HG02642 (cell line): ENCODE measurements at regions not wholly inside any gene's neighbourhood (a gene's known extent, or its start where the extent isn't known, plus 50 kb on each side); places are given as distances from the start of the nearest gene placed in this dataset.
"Not testable (repeated sequence)": the region's sequence is repeated elsewhere in the genome, so short reads cannot be mapped to it uniquely, and the experiment has no call there.

ENCODE experiments used
- ATAC-seq: cut with Tn5 transposase; IDR thresholded peaks from one replicate; pipeline ENCODE4 v1.9.1; 2021; ENCODE audit warnings: mild to moderate bottlenecking; ENCODE audit not compliant: unreplicated experiment, poor library complexity

DNA sequence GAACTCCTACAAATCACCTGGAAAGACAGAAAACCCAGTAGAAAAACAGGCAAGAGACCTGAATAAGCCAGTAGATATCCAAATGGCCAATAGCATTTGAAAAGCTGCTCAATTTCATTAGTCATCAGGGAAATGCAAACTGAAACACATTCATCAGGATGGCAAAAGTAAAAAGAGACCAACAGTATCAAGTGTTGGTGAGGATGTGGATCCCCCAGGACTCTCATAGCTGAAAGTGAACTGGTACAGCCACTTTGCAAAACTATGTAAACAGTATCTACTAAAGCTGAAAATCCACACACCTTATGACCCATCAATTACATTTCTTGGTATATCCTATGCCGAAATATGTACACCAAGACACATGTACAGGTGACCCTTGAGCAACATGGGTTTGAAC is 180.4 kb upstream of the IRF2BP2 start:
- not testable (repeated sequence) for ATAC-seq

GRCh38 chr1:234787011-234787584 is 177.1 kb upstream of the IRF2BP2 start:
- ATAC-seq = not testable (repeated sequence)

- ATAC-seq = not testable (repeated sequence)
Measured at GRCh38 chr1:234785922-234786321, 175.9 kb upstream of the IRF2BP2 start.

- not testable (repeated sequence) for ATAC-seq
Measured at GRCh38 chr1:234785471-234785919, 175.5 kb upstream of the IRF2BP2 start.

DNA sequence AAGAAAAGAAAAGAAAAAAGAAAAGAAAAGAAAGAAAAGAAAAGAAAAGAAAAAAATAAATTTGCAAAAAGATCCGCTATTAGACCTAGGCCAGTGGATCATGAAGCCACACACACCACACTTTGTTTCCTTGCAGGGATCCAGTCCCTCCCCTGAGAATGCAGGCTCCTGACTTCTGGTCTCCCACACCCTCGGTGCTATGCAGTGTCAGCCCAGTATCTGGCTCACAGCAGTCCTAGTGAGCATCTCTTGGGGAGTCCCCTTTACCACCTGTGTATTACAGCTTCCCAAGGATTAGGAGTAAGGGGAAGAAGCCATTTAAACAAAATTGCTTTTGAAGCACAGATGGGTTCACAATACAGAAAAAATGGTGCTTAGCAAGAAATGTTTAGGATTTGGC is 174.1 kb upstream of the IRF2BP2 start:
- ATAC-seq = not testable (repeated sequence)

DNA sequence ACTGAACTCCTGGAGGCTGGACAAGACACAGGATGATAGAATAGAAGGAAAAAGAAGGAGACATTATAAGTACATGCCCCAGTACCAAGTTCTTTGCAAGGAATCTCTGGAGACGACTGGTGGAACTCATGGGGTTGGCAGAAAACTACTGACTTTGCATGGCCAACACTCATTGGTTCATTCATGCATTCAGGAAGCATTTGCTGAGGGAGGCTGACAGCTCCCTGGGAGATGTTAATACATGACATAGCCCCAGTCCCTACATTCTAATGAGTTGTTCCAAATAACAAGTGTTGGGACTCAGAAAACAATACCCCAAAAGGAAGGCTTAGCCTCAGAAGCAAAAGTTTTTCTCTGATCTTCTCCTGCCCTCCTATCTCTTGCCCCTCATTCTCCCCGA is 172.8 kb upstream of the IRF2BP2 start:
- no peak for ATAC-seq

GRCh38 chr1:234782105-234782751 is 172.2 kb upstream of the IRF2BP2 start:
- ATAC-seq = no peak

DNA sequence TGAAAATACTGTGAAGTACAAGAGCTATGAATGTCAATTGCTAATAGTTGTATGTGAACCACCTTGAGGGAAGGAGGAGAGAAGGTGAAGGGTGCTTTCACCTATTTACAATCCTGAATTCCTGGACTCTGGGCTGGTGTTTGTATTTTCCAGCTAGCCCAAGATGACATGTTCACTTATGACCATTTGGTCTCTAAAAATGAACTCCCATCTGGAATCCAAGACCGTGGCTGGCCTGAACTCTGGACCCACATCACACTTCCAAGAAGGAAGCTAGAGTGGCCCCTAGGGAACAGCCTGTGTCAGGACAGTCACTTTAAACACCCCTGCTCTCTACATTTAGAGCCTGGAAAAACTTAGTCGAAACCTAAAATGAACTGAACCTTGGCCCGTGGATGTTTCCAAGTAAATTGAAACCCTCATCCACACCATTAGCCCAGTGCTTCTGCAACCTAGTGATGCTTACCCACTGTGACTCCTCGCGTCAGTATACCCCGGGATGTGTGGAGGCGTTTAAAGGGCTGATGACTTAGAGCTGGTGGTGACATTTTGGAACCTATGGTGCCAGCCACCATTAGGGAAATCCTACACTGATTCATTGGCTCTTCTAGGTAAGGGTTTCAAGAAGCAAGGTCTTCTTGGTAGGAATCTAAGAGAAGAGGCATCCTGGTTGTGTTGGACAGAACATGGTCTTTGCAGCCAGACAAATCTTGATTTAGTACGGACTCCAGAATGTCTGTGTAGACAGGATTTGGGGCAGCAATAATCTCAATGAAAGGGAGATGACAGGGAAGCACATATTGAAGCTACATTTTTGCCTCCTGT is 171.5 kb upstream of the IRF2BP2 start:
- no peak for ATAC-seq

DNA sequence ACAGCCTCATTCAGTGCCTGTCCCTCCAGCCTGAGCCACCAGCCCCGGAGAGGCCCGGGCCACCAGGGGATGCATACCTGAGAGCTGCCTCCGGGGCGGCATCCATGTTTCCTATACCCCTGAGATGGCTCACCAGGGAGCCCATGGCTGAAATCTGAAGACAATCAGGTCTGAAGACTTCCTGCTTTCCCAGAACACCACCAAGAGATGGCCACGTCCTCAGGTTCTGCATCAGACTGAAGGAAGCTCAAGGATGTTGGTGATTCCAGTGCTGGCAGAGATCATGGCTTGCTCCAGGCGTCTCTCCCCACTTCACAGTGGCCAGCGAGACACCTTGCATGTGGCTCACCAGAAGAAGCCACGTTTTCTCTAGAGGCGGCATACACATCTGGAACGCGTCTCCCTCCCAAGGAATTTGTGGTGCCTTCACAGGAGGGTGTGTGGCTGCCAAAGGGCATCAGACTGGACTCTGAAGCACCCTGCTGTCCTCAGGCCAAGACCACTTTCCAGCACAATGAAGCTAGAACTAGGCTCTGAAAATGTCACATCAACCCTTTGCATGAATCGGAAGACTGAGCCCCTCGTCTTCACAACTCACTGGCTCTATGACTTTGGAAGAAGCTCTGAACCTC is 170.7 kb upstream of the IRF2BP2 start:
- no peak for ATAC-seq

DNA sequence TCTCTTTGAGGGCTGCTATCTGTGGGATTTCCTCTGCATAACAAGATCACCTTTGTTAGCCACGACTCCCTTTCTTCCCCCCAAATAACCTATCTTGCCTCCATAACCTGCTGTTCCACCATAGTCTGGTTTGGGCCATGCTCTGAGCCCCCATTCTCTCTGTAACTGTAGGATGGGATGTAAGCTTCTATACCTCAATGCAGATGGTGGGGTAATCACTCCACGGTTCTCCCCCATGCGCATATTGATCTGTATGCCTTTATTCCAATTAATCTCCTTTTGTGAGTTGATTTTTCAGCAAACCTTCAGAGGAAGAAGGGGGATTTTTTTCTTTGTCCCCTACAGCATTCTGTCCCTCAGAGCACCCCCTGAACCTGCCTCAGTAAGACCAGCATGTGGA is 170.1 kb upstream of the IRF2BP2 start:
- ATAC-seq = no peak

DNA sequence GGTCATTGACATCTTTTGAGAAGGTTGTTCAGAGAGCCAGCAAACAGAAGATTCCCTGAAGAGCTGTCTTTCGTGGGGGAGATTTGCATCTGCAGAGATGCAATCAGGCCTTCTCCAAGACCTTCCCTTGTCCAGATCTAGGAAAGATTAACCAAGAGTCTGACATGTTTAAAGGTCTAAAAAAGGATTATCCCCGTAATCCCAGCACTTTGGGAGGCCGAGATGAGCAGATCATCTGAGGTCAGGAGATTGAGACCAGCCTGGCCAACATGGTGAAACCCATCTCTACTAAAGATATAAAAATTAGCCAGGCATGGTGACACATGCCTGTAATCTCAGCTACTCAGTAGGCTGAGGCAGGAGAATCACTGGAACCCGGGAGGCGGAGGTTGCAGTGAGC is 169.6 kb upstream of the IRF2BP2 start:
- not testable (repeated sequence) for ATAC-seq

- ATAC-seq = no peak
Measured at GRCh38 chr1:234779160-234779538, 169.2 kb upstream of the IRF2BP2 start.

DNA sequence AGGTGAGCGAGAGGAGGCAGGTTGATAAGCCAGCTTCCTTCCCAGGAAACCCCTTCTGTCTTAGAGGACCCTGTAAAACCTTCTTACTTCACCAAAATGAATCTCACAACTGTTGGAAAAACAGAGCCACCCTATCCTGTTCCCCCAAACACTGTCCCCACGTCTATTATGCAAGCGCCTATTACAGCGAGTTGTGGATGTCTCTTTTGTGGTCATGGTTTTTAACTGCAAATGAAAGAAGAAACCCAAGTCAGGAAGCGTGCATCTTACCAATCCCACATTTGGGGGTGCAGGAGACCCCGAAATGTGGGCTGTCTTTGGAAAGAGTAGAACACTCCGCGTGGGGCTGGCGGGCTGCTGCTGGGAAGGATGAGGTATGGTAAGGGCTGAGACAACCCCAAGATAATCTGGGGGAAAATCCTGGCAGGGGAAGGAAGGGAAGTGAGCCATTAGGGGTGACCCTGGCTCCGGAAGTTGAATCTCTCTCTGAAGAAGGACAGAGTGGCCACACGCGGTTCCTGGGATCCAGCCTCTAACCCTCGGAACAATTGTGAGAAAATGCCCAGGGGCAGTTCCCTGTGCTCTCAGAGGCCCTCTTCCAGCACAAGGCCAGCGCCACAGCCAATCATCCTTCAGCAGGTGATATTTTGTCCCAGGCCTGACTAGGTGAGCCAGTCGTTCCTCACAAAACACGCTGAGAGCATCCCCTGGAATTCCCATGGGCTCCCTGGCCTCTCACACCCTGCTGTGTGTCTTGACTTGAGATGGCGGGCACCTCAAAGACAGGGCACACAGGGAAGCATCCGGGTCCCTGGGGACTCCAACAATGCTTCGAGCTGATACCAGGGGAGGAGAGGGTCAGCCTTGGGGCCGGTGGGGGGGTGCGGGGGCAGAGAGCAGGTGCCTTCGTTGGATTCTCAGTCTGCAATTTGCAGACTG is 168.5 kb upstream of the IRF2BP2 start:
- no peak for ATAC-seq

GRCh38 chr1:234777856-234778220 is 167.9 kb upstream of the IRF2BP2 start:
- ATAC-seq = no peak

DNA sequence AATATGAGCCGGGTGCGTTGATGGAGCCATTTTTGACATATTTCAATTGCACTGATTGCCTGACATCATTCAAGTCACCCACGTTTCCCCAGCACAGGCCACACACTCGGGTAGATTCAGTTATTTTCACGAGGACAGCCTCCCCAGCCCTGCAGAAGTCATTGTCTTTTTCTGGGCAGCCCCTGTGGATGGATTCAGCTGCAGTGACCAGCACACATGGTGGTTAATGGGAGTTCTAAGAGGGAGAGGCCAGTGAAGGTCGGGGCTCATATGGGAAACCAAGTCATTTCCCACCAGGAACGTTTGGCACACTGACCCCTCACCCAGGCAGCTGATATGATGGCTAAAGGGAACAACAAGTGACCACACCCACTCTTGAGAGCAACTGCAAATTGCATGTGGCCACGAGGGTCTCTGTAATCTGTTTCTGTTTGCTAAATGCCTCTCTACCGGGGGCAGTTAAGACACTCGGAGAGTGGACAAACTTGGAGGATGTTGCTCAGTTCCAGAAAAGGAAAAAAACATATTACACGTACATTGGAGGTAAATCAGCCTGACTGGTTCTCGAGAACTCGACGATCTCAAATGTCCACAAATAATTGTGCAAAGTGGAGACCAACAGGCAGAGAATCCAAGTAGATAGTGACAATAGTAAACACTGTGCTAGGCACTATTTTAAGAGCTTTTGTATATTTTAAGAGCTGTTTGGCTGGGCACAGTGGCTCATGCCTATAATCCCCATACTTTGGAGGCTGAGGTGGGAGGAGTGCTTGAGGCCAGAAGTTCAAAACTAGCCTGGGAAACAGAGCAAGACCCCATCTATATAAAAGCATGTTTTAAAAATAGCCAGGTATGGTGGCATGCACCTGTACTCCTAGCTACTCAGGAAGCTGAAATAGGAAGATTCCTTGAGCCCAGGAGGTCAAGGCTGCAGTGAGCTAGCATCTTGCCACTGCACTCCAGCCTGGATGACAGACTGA is 167.2 kb upstream of the IRF2BP2 start:
- ATAC-seq = no peak

DNA sequence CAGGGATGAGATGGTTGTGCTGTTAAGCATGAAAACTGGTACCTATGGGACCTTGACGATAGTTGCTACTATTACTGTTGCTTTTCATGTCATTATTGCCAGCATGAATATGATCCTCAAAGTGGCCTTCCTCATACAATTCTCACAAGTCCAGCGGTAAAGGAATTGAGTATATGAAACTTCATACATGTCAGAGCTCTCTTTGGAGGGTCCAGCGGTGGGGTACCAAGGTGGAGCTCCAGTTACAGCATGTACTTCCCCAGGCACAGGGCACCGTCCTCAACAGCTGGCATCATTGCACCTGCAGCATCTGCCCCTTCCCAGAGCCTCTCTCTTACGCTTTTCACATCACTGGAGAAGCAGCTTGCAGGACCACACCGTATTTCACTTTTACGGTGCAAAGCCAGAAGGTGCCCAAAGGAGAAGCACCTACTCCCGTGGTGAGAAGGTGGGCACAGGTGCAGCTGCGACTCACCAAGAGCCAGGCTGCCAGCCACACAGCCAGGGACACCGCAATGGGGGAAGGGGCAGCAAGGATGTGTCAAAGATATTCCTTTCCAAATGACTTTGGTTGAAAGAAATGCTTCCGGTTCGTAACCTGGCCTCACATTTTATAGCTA is 166.4 kb upstream of the IRF2BP2 start:
- ATAC-seq = no peak

DNA sequence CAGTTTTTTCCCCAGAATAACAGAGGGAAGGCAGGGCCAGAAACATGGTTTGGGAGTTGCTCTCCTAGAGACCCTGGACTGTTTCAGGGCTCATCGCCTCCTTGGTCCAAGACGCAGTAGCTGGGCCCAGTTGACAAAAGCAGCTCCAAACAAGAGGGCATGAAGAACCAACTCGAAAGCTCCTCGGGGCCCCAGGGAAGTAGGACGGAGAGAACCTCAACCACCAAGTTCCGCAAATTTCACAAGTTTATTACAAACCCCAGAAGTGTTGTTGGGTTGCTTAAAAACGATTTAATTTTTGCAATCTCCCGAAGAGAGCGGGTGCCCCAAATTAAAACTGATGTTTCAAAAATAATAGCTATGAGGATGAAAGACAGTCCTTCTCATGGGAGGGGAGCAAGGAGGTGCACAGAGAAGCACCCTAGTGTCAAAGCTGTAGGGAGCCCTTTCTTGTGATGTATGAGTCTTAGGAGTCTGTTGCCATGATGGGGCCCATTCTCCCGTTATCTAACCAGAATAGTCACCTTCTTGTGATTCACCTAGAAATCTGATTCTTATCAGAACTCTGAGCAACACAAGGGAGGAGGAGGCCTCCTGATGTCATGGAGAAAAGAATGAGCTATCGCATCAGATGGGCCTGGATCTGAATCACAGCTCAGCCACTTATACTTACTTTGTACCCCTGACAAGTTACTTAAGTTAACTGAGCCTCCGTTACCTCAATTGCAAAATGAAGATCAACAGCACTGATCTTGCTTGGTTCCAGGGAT is 165.7 kb upstream of the IRF2BP2 start:
- no peak for ATAC-seq

DNA sequence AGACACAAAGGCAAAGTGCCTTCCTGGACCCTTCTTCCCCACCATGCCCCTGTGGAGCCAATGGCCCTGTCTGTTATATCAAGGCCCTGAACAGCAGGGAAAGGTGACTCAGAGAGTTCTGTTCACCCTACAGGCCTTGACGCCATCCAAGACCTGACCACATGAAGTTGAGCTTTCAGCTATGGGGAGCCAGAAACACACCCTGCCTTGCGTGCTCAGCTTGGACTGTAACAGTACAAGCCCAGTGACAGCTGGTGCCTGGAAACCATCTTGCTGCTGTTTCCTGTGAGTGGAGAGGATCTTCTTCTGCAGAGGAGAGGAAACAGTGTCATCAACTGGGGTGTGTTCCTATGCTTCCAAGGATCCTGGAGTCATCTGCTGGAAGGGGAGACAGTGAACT is 165.0 kb upstream of the IRF2BP2 start:
- ATAC-seq = no peak
